MM.1S (cell line): ENCODE measurements at regions not wholly inside any gene's neighbourhood (a gene's known extent, or its start where the extent isn't known, plus 50 kb on each side); places are given as distances from the start of the nearest gene placed in this dataset.

ENCODE experiments used
- EZH2 ChIP-seq: fragments of 300-600 bp; sonication (generic); optimal IDR thresholded peaks from 2 replicates; pipeline ENCODE3; 2017; ENCODE audit warnings: low read depth, mild to moderate bottlenecking, antibody characterized with exemption, low read length, mixed read lengths
- TF ChIP-seq, protein P1 (sequence below): fragments of 300-600 bp; sonication (generic); IDR thresholded peaks from 2 replicates; pipeline ENCODE4 v1.5.1; 2016; ENCODE audit warnings: antibody characterized with exemption, low read length, mixed read lengths

DNA sequence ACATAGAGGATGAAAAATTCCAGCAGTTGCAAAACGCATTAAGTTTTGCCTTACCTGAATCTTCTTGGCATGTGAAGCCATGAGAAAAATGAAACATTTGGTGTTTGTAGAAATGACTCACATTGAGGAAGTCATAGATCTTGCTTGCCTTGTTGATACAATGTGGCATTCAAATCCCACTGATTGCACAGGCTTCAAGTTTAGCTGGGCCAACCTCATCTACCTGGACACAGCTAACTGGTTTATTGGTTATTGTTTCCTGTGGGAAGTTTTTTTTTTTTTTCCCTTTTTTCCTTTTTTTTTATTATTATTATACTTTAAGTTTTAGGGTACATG is 168.9 kb upstream of the C21orf91 start:
- no peak for TF ChIP-seq EZH2
- TF ChIP-seq, protein P1, sequence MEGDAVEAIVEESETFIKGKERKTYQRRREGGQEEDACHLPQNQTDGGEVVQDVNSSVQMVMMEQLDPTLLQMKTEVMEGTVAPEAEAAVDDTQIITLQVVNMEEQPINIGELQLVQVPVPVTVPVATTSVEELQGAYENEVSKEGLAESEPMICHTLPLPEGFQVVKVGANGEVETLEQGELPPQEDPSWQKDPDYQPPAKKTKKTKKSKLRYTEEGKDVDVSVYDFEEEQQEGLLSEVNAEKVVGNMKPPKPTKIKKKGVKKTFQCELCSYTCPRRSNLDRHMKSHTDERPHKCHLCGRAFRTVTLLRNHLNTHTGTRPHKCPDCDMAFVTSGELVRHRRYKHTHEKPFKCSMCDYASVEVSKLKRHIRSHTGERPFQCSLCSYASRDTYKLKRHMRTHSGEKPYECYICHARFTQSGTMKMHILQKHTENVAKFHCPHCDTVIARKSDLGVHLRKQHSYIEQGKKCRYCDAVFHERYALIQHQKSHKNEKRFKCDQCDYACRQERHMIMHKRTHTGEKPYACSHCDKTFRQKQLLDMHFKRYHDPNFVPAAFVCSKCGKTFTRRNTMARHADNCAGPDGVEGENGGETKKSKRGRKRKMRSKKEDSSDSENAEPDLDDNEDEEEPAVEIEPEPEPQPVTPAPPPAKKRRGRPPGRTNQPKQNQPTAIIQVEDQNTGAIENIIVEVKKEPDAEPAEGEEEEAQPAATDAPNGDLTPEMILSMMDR = no peak
